Osteoblast (primary cell): ENCODE measurements at regions not wholly inside any gene's neighbourhood (a gene's known extent, or its start where the extent isn't known, plus 50 kb on each side); places are given as distances from the start of the nearest gene placed in this dataset.

Experiments
- DNase-seq: peaks from one replicate; pipeline ENCODE4 v3.0.0; 2011; ENCODE audit warnings: low spot score, mixed read lengths; ENCODE audit not compliant: insufficient read length; ENCODE audit errors: missing footprints
- H2AFZ ChIP-seq: 2 replicates; pipeline ENCODE4 v1.6.0; 2011; ENCODE audit warnings: mild to moderate bottlenecking, low read length
- H3K27ac ChIP-seq: 2 replicates; pipeline ENCODE4 v1.5.1; 2011; ENCODE audit warnings: mild to moderate bottlenecking, low read depth, low read length, moderate library complexity
- H3K27me3 ChIP-seq: 2 replicates; pipeline ENCODE4 v1.6.0; 2012; ENCODE audit warnings: mild to moderate bottlenecking, control low read depth, inconsistent platforms, low read length, moderate library complexity; ENCODE audit not compliant: insufficient read depth
- H3K36me3 ChIP-seq: 2 replicates; pipeline ENCODE4 v1.5.1; 2011; ENCODE audit warnings: mild to moderate bottlenecking, low read length, control low read depth, moderate library complexity; ENCODE audit not compliant: insufficient read depth
- H3K4me1 ChIP-seq: 2 replicates; pipeline ENCODE4 v1.5.1; 2011; ENCODE audit warnings: mild to moderate bottlenecking, low read length, control low read depth, moderate library complexity; ENCODE audit not compliant: insufficient read depth
- H3K4me2 ChIP-seq: 2 replicates; pipeline ENCODE4 v1.6.0; 2011; ENCODE audit warnings: mild to moderate bottlenecking, low read length; ENCODE audit not compliant: insufficient read depth
- H3K4me3 ChIP-seq: fragments of 200-600 bp; sonication (generic); 3 replicates; pipeline ENCODE4 v1.5.1; 2012; ENCODE audit warnings: mild to moderate bottlenecking, low read length, inconsistent platforms; ENCODE audit not compliant: insufficient read depth
- H3K79me2 ChIP-seq: 2 replicates; pipeline ENCODE4 v1.6.0; 2012; ENCODE audit warnings: mild to moderate bottlenecking, low read length, control low read depth, inconsistent platforms; ENCODE audit not compliant: insufficient read depth
- H3K9me3 ChIP-seq: 2 replicates; pipeline ENCODE4 v1.5.1; 2011; ENCODE audit warnings: low read depth, low read length, control low read depth
- H4K20me1 ChIP-seq: 2 replicates; pipeline ENCODE4 v1.6.0; 2012; ENCODE audit warnings: mild to moderate bottlenecking, low read length, control low read depth; ENCODE audit not compliant: insufficient read depth
- TF ChIP-seq, protein P1 (sequence below): IDR thresholded peaks from 2 replicates; pipeline ENCODE4 v1.5.1; 2011; ENCODE audit warnings: mild to moderate bottlenecking, low read depth, low read length, moderate library complexity; ENCODE audit errors: extremely low read depth

DNA sequence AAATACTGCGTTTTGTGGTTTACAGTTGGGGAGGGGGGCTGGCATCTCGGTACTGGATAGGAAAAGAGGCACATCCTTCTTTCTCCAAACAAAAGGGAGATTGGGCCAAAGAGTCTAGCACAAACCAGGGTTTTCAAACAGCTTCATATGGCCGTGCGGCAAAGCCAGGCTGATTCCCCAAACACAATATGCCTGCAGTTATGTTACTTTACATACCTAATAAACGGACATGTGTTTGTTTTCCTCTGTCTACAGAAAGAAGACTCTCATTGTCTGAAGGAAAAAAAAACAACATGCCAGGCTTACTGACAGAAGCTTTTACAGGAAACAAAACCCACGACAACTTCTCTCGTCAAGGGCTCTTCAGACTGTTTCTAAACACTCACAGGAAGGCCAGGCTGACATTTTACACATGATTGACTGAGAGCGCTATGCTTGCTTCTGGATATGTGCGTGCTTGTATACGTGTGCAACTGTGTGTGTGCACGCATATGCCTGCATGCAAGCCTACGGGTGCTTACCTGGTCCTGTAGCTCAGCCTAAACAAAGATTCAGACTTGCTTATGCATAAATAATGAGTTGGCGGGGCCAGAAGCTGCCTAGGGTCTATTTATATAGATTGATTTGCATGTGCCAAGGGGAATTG is 461.0 kb upstream of the C16orf82 start:
- Histone ChIP-seq H3K27ac (no peak overlapping the region), H3K79me2 (no peaks in the 10 kb centered on the region), H3K4me3 (no peak overlapping the region), H4K20me1 (no peaks in the 10 kb centered on the region), H3K4me2 (no peak overlapping the region), H3K4me1 (no peaks in the 10 kb centered on the region), H3K9me3 (no peaks in the 10 kb centered on the region), H3K27me3 (no peaks in the 10 kb centered on the region), H2AFZ (no peak overlapping the region), H3K36me3 (no peaks in the 10 kb centered on the region)
- no peak for DNase-seq
- TF ChIP-seq, protein P1, sequence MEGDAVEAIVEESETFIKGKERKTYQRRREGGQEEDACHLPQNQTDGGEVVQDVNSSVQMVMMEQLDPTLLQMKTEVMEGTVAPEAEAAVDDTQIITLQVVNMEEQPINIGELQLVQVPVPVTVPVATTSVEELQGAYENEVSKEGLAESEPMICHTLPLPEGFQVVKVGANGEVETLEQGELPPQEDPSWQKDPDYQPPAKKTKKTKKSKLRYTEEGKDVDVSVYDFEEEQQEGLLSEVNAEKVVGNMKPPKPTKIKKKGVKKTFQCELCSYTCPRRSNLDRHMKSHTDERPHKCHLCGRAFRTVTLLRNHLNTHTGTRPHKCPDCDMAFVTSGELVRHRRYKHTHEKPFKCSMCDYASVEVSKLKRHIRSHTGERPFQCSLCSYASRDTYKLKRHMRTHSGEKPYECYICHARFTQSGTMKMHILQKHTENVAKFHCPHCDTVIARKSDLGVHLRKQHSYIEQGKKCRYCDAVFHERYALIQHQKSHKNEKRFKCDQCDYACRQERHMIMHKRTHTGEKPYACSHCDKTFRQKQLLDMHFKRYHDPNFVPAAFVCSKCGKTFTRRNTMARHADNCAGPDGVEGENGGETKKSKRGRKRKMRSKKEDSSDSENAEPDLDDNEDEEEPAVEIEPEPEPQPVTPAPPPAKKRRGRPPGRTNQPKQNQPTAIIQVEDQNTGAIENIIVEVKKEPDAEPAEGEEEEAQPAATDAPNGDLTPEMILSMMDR = no peak

DNA sequence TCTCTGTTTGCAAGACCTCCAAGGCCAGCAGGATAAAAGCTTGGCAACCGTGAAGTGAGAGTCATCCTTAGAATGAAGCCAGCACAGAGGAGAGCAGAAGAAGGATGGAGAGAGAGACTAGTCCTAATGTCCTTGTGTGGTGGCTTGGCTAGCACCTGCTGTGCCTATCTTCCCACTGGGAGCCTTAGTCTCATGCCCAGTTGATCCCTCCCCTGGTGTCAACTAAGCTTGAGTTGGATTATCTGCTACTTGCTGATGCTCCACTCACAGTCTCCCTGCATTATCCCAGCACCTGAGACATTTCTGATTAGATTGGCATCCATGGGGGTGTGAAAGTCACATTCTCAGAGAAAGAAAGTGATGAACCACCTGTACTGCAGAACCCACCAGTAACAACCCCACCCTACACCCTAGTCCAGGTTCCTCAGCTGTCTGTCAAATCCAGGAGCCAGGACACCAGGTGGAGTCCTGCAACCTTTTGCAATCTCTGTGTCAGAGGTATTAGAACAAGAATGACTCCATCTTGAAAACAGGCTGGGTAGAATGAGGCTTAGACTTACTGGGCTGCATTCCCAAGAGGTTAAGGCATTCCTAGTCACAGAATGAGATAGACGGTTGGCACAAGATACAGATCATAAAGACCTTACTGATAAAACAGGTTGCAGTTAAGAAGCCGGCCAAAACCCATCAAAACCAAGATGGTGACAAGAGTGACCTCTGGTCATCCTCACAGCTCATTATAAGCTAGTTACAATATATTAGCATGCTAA is 460.2 kb upstream of the C16orf82 start:
- Histone ChIP-seq H2AFZ (no peak overlapping the region), H3K27ac (no peak overlapping the region), H3K4me1 (no peaks in the 10 kb centered on the region), H3K9me3 (no peaks in the 10 kb centered on the region), H3K27me3 (no peaks in the 10 kb centered on the region), H3K79me2 (no peaks in the 10 kb centered on the region), H3K4me3 (no peak overlapping the region), H4K20me1 (no peaks in the 10 kb centered on the region), H3K4me2 (no peak overlapping the region), H3K36me3 (no peaks in the 10 kb centered on the region)
- TF ChIP-seq, protein P1 = no peak
- no peak for DNase-seq

DNA sequence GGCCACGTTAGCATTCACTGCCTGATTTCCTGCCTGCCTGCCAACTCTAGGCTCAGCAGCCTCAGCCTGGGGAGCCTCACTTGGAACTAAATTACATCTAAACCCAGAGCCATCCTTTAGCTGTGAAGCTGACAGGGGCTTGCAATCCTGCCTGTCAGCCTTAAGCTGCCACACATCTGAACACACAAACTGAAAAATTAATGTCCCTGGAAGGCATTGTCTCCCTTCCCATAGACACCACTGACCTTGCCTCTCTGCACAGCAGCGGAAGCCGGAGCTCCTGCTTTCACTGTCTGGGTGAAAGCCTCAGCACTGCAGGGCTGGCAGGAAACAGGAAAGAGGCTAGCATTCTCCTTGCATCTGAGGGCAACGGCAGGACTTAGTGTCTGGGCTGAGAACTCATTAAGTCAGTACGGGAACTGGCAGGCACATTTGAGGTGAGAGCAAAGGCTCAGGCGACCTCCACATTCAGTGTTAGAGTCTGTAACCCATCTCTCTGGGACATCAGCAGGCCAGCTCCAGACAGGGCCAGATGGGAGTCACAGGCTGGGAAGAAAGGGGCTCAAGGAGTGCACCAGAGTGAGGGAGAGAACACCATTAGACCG is 452.4 kb upstream of the C16orf82 start:
- no peaks in the 10 kb centered on the region for H4K20me1 ChIP-seq
- H3K4me3 ChIP-seq = no peak overlapping the region
- H3K9me3 ChIP-seq = peaks cover 2% of the 10 kb centered on the region
- no peak for DNase-seq
- no peak overlapping the region for H3K4me2 ChIP-seq
- TF ChIP-seq, protein P1 = no peak
- H3K79me2 ChIP-seq = no peaks in the 10 kb centered on the region
- no peaks in the 10 kb centered on the region for H3K4me1 ChIP-seq
- no peak overlapping the region for H3K27ac ChIP-seq
- no peak overlapping the region for H2AFZ ChIP-seq
- no peaks in the 10 kb centered on the region for H3K27me3 ChIP-seq
- no peaks in the 10 kb centered on the region for H3K36me3 ChIP-seq

- Histone ChIP-seq H3K4me2 (no peak overlapping the region), H3K79me2 (no peaks in the 10 kb centered on the region), H3K27ac (no peak overlapping the region), H3K36me3 (no peaks in the 10 kb centered on the region), H3K4me1 (no peaks in the 10 kb centered on the region), H4K20me1 (no peaks in the 10 kb centered on the region), H2AFZ (no peak overlapping the region), H3K9me3 (no peaks in the 10 kb centered on the region), H3K27me3 (no peaks in the 10 kb centered on the region), H3K4me3 (no peak overlapping the region)
- TF ChIP-seq, protein P1 = no peak
- no peak for DNase-seq
These were observed 443.3 kb upstream of the C16orf82 start for GRCh38 chr16:26623442-26623841.
